ENCODE measurements at regions not wholly inside any gene's neighbourhood (a gene's known extent, or its start where the extent isn't known, plus 50 kb on each side); places are given as distances from the start of the nearest gene placed in this dataset.

DNA sequence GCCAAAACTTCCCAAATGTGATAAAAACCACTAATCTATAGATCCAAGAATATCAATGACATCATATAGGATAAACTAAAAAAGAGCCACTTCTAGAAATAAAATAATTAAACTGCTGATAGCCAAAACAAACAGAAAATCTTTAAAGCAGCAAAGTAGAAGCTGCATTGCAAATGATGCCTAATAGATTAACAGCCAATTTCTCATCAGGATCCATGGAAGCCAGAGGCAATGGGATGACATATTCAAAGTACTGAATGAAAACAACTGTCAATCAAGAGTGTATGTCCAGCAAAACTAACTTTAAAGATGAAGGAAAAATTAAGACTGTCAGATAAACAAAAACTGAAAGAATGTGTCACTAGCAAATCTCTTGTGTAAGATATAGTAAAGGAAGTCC is 224.8 kb downstream of the PSAT1 start:
- Histone ChIP-seq H3K27me3 (replicated peaks; ENCODE audit: control insufficient read depth, insufficient read depth, low read length, poor library complexity, severe bottlenecking) (no peaks in the 10 kb centered on the region), H3K27ac (ENCODE audit: insufficient read depth, low read length, poor library complexity, severe bottlenecking) (no peak overlapping the region), H3K4me3 (ENCODE audit: insufficient read depth, low read depth, low read length, poor library complexity, severe bottlenecking) (no peak overlapping the region), H3K36me3 (ENCODE audit: control insufficient read depth, insufficient read depth, low read length) (no peaks in the 10 kb centered on the region), H3K4me1 (ENCODE audit: control insufficient read depth, insufficient read depth, low read length, poor library complexity, severe bottlenecking) (no peaks in the 10 kb centered on the region), H3K9me3 (ENCODE audit: control insufficient read depth, low read length) (no peaks in the 10 kb centered on the region)
- no peak for DNase-seq

DNA sequence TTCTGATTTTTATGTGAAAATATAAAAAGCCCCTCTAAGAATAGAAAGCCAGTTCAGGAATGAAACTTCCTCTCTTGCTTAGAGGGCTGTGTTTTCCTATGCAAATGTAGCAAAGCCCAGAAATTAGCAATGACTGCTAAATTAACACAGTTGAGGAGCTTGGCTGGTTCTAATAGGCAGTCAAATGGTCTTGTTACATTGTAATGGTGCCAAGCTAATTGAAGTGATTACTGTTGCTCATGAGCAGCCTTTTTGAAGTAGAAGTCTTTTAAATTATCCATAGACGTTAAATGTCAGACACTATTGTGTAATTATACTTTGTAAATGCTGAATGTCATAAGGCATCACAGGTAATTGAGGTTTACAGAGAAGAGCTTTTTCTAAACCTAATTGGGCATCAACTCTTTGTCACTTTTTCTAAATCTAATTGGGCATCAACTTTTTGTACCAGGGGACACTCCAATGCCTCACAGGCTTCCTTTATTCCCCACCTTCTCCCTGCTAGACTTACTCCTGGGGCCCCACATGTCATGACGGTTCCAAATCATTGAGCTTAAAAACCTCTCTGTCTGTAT is 229.1 kb downstream of the PSAT1 start:
- H3K27ac ChIP-seq (ENCODE audit: insufficient read depth, low read length, poor library complexity, severe bottlenecking) = no peak overlapping the region
- no peak overlapping the region for H3K4me3 ChIP-seq (ENCODE audit: insufficient read depth, low read depth, low read length, poor library complexity, severe bottlenecking)
- no peaks in the 10 kb centered on the region for H3K27me3 ChIP-seq (replicated peaks; ENCODE audit: control insufficient read depth, insufficient read depth, low read length, poor library complexity, severe bottlenecking)
- H3K4me1 ChIP-seq (ENCODE audit: control insufficient read depth, insufficient read depth, low read length, poor library complexity, severe bottlenecking) = no peaks in the 10 kb centered on the region
- H3K9me3 ChIP-seq (ENCODE audit: control insufficient read depth, low read length) = no peaks in the 10 kb centered on the region
- DNase-seq = no peak
- H3K36me3 ChIP-seq (ENCODE audit: control insufficient read depth, insufficient read depth, low read length) = no peaks in the 10 kb centered on the region

DNA sequence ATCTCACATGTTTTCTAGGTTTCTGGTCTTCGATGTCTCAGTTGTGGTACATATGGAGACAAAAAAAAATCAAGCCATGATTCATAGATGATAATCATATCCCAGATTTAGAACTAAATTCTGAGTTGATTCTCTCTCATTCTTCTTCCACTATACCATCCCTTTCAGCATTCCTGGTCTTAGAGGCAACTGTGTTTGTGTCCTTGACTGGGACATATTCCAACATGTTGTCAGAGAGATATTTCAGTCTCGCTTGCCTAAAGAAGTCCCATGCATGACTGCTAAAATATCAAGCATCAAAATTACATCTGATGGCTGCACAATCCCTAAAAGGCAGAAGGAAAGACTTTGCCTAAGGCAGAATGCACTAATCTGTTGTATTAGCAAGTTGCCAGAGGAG is 236.6 kb downstream of the PSAT1 start:
- no peak overlapping the region for H3K4me3 ChIP-seq (ENCODE audit: insufficient read depth, low read depth, low read length, poor library complexity, severe bottlenecking)
- no peaks in the 10 kb centered on the region for H3K4me1 ChIP-seq (ENCODE audit: control insufficient read depth, insufficient read depth, low read length, poor library complexity, severe bottlenecking)
- H3K36me3 ChIP-seq (ENCODE audit: control insufficient read depth, insufficient read depth, low read length) = no peaks in the 10 kb centered on the region
- DNase-seq = no peak
- no peaks in the 10 kb centered on the region for H3K27me3 ChIP-seq (replicated peaks; ENCODE audit: control insufficient read depth, insufficient read depth, low read length, poor library complexity, severe bottlenecking)
- H3K27ac ChIP-seq (ENCODE audit: insufficient read depth, low read length, poor library complexity, severe bottlenecking) = no peak overlapping the region
- no peaks in the 10 kb centered on the region for H3K9me3 ChIP-seq (ENCODE audit: control insufficient read depth, low read length)

DNA sequence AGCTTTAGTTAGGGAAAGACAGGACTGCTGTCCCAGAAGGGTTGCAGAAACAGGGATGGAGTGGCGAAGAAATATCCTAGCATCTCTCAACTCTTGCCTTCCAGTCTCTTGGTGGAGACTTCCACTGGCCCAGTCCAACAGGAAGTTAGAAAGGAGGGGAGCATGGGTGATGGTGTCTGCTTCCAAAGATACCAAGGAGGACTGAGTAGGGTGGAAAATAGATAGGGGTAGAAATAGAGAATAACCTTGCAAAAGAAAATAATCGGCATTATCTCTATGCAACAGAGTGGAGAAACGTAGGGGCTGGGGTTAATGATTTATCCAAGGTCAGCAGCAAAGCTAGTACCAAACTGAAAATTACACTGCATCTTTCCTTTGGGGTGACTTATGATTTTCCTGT is 242.3 kb downstream of the PSAT1 start:
- Histone ChIP-seq H3K27me3 (replicated peaks; ENCODE audit: control insufficient read depth, insufficient read depth, low read length, poor library complexity, severe bottlenecking) (no peaks in the 10 kb centered on the region), H3K36me3 (ENCODE audit: control insufficient read depth, insufficient read depth, low read length) (no peaks in the 10 kb centered on the region), H3K4me3 (ENCODE audit: insufficient read depth, low read depth, low read length, poor library complexity, severe bottlenecking) (no peak overlapping the region), H3K4me1 (ENCODE audit: control insufficient read depth, insufficient read depth, low read length, poor library complexity, severe bottlenecking) (no peaks in the 10 kb centered on the region), H3K27ac (ENCODE audit: insufficient read depth, low read length, poor library complexity, severe bottlenecking) (no peak overlapping the region), H3K9me3 (ENCODE audit: control insufficient read depth, low read length) (no peaks in the 10 kb centered on the region)
- DNase-seq = no peak

DNA sequence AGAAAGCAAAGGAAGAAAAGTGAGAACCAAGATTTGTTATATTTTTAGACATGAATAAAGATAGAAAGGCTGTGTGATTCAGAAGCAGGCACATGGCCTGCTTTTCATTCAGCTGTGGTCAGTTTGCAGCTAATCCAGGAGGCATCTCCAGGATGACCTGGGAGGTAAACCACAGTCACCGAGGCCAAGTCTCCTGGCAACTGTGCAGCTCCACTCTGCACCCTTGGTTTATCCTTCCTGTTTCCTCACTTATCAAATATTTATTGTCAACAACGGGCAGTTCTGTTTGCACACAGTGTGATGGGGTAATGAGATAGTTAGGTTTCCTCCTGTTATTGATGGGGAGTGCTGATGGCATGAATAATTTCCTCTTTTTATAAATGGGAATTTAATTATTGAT is 243.0 kb downstream of the PSAT1 start:
- Histone ChIP-seq H3K27ac (ENCODE audit: insufficient read depth, low read length, poor library complexity, severe bottlenecking) (no peak overlapping the region), H3K9me3 (ENCODE audit: control insufficient read depth, low read length) (no peaks in the 10 kb centered on the region), H3K4me1 (ENCODE audit: control insufficient read depth, insufficient read depth, low read length, poor library complexity, severe bottlenecking) (no peaks in the 10 kb centered on the region), H3K36me3 (ENCODE audit: control insufficient read depth, insufficient read depth, low read length) (no peaks in the 10 kb centered on the region), H3K27me3 (replicated peaks; ENCODE audit: control insufficient read depth, insufficient read depth, low read length, poor library complexity, severe bottlenecking) (no peaks in the 10 kb centered on the region), H3K4me3 (ENCODE audit: insufficient read depth, low read depth, low read length, poor library complexity, severe bottlenecking) (no peak overlapping the region)
- DNase-seq = no peak

DNA sequence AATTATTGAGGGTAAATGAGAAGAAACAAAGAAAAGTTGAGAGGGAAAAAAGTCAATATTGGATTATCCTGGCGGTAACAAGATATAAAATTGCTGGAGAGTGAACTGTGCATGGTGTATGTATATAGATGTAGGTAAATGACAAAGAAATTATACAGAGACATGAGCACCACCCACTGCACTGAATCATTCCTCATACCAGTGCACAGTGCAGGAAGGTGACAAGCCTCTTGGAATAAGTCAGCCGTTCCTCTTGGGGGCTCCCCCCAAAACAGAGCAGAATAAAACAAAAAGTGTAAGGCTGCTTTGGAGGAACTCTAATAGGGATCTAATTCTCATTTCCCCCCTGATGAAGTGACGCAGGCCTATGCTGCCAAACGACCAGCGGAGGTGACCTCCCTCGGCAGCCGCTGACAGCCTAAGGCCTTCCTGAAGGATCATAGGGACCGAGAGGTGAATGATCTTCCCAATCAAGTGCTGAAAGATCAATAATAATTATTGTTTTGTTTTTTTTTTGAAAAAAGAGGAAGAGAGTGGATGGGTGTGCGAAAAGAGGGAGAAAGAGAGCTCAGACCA is 245.0 kb downstream of the PSAT1 start:
- DNase-seq = no peak
- Histone ChIP-seq H3K36me3 (ENCODE audit: control insufficient read depth, insufficient read depth, low read length) (no peaks in the 10 kb centered on the region), H3K9me3 (ENCODE audit: control insufficient read depth, low read length) (no peaks in the 10 kb centered on the region), H3K27me3 (replicated peaks; ENCODE audit: control insufficient read depth, insufficient read depth, low read length, poor library complexity, severe bottlenecking) (no peaks in the 10 kb centered on the region), H3K4me1 (ENCODE audit: control insufficient read depth, insufficient read depth, low read length, poor library complexity, severe bottlenecking) (no peaks in the 10 kb centered on the region), H3K27ac (ENCODE audit: insufficient read depth, low read length, poor library complexity, severe bottlenecking) (no peak overlapping the region), H3K4me3 (ENCODE audit: insufficient read depth, low read depth, low read length, poor library complexity, severe bottlenecking) (no peak overlapping the region)

DNA sequence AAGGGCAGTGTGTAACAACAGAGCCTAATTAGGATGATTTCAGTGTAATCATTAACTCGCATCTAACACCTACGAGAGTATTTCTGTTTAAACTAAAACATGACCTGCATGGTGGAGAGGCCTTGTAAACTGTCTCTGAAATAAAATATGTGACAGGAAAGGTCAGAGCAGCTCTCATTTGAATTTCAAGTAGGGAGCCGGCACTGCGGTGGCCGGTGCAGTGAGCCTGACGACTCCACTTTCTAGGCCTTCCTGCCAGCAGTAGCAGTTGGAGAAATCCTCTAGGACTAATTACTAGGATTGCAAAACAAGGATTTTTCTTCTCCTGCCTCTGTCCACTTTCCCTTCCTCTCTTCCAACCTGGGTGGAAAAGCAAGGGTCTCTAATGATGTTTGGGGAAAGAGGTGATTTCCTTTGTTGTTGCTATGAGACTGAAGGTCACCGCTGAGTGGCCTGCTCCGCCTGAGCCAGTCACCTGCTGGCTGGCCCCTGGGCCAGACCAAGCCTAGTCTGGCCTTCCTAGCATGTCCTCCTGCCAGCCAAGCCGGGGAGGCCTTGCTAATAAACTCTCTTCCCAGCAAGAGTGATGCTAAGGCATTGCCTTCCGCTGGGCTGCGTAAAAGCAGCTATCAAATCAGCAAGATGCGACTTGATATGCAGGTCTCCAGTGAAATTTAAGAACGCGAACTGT is 245.7 kb downstream of the PSAT1 start:
- Histone ChIP-seq H3K36me3 (ENCODE audit: control insufficient read depth, insufficient read depth, low read length) (no peaks in the 10 kb centered on the region), H3K27ac (ENCODE audit: insufficient read depth, low read length, poor library complexity, severe bottlenecking) (no peak overlapping the region), H3K4me3 (ENCODE audit: insufficient read depth, low read depth, low read length, poor library complexity, severe bottlenecking) (no peak overlapping the region), H3K27me3 (replicated peaks; ENCODE audit: control insufficient read depth, insufficient read depth, low read length, poor library complexity, severe bottlenecking) (no peaks in the 10 kb centered on the region), H3K9me3 (ENCODE audit: control insufficient read depth, low read length) (no peaks in the 10 kb centered on the region), H3K4me1 (ENCODE audit: control insufficient read depth, insufficient read depth, low read length, poor library complexity, severe bottlenecking) (no peaks in the 10 kb centered on the region)
- DNase-seq = no peak

DNA sequence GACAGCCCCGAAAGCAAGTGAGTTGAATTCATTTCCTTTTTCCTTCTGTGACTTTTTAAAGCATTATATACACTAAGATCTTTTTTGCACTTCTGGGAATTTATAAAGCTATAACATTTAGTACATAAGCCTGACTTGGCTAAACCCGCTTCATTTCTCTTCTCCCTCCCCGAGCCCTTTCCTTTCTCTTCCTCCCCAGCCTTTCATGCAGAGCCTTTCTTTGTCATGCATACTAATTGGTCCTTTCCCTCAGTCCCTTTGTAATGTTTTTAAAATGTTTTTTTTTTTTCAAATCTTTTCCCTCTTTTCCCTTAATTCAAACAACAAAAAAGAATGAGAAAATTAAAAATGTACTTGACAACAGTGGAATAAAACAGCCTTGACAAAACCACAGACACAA is 246.4 kb downstream of the PSAT1 start:
- no peaks in the 10 kb centered on the region for H3K4me1 ChIP-seq (ENCODE audit: control insufficient read depth, insufficient read depth, low read length, poor library complexity, severe bottlenecking)
- H3K27ac ChIP-seq (ENCODE audit: insufficient read depth, low read length, poor library complexity, severe bottlenecking) = no peak overlapping the region
- H3K27me3 ChIP-seq (replicated peaks; ENCODE audit: control insufficient read depth, insufficient read depth, low read length, poor library complexity, severe bottlenecking) = no peaks in the 10 kb centered on the region
- H3K4me3 ChIP-seq (ENCODE audit: insufficient read depth, low read depth, low read length, poor library complexity, severe bottlenecking) = no peak overlapping the region
- DNase-seq = no peak
- H3K9me3 ChIP-seq (ENCODE audit: control insufficient read depth, low read length) = no peaks in the 10 kb centered on the region
- no peaks in the 10 kb centered on the region for H3K36me3 ChIP-seq (ENCODE audit: control insufficient read depth, insufficient read depth, low read length)

DNA sequence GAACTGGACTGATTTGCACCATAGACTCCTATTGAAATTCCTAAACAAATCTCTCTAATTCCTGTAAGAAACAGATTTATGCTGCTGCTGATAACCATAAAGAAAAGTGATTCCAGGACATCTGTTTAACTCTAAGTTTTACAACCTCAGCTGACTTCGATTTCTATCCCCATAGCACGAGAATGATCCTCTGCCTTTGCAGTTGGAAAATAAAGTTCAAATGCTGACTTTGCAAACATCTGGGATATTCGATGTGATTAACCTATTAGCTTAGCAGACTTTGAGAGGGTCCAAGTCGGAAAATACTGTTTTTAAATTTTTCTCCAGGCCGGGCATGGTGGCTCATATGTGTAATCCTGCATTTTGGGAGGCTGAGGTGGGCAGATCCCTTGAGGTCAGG is 247.3 kb downstream of the PSAT1 start:
- no peak for DNase-seq

DNA sequence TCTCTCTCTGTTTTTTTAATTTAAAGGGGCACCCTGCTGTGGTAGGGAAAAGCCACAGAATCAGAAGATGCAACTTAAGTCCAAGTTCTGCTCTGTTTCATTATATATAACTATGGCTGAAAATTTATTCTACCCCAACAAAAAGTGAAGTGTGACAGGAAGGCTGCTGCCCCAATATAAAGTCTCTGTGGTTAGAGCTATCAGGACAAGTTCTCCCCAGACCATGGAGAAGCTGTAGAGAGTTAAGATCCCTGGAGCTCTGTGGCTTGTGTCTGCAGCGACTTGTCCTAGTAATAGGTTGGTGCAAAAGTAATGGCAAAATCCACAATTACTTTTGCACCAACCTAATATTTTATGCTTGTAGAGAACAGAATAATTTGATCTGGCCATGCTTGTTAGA is 250.9 kb downstream of the PSAT1 start:
- Histone ChIP-seq H3K4me1 (ENCODE audit: control insufficient read depth, insufficient read depth, low read length, poor library complexity, severe bottlenecking) (no peaks in the 10 kb centered on the region), H3K9me3 (ENCODE audit: control insufficient read depth, low read length) (no peaks in the 10 kb centered on the region), H3K36me3 (ENCODE audit: control insufficient read depth, insufficient read depth, low read length) (no peaks in the 10 kb centered on the region), H3K27ac (ENCODE audit: insufficient read depth, low read length, poor library complexity, severe bottlenecking) (no peak overlapping the region), H3K27me3 (replicated peaks; ENCODE audit: control insufficient read depth, insufficient read depth, low read length, poor library complexity, severe bottlenecking) (no peaks in the 10 kb centered on the region), H3K4me3 (ENCODE audit: insufficient read depth, low read depth, low read length, poor library complexity, severe bottlenecking) (no peak overlapping the region)
- DNase-seq = no peak

More for the DNA sequence above, 247.3 kb downstream of the PSAT1 start:
- no peaks in the 10 kb centered on the region for H3K27me3 ChIP-seq (replicated peaks; ENCODE audit: control insufficient read depth, insufficient read depth, low read length, poor library complexity, severe bottlenecking)
- H3K4me1 ChIP-seq (ENCODE audit: control insufficient read depth, insufficient read depth, low read length, poor library complexity, severe bottlenecking) = no peaks in the 10 kb centered on the region
- H3K36me3 ChIP-seq (ENCODE audit: control insufficient read depth, insufficient read depth, low read length) = no peaks in the 10 kb centered on the region
- H3K9me3 ChIP-seq (ENCODE audit: control insufficient read depth, low read length) = no peaks in the 10 kb centered on the region
- H3K4me3 ChIP-seq (ENCODE audit: insufficient read depth, low read depth, low read length, poor library complexity, severe bottlenecking) = no peak overlapping the region
- no peak overlapping the region for H3K27ac ChIP-seq (ENCODE audit: insufficient read depth, low read length, poor library complexity, severe bottlenecking)
